AG09309 (cell line): ENCODE measurements at regions not wholly inside any gene's neighbourhood (a gene's known extent, or its start where the extent isn't known, plus 50 kb on each side); places are given as distances from the start of the nearest gene placed in this dataset.
A peak's percentile ranks its signal among the peaks of the same experiment; 100 is the strongest.

Source experiments
- DNase-seq: peaks from one replicate; pipeline ENCODE4 v3.0.0-alpha.2; 2010; ENCODE audit warnings: low read depth
- H3K4me3 ChIP-seq: 2 replicates; pipeline ENCODE4 v1.5.1; 2011; ENCODE audit warnings: mild to moderate bottlenecking, low read depth, low read length, moderate library complexity; ENCODE audit not compliant: control insufficient read depth
- CTCF ChIP-seq: IDR thresholded peaks from 2 replicates; pipeline ENCODE4 v1.5.1; 2011; ENCODE audit warnings: mild to moderate bottlenecking, low read depth, low read length, inconsistent platforms; ENCODE audit not compliant: insufficient read depth, control insufficient read depth; ENCODE audit errors: missing control alignments

- TF ChIP-seq CTCF = no peak
These were observed 82.5 kb upstream of the CAST start for GRCh38 chr5:96579711-96580110.

GRCh38 chr5:96582343-96582742 is 79.8 kb upstream of the CAST start:
- no peak for TF ChIP-seq CTCF
- no peak for DNase-seq
- no peak overlapping the region for H3K4me3 ChIP-seq

More at GRCh38 chr5:96579711-96580110, 82.5 kb upstream of the CAST start:
- DNase-seq = no peak
- no peak overlapping the region for H3K4me3 ChIP-seq

GRCh38 chr5:96584712-96585111 is 77.5 kb upstream of the CAST start:
- no peak for TF ChIP-seq CTCF
- no peak for DNase-seq
- H3K4me3 ChIP-seq = no peak overlapping the region

- TF ChIP-seq CTCF = no peak
- DNase-seq = no peak
- no peak overlapping the region for H3K4me3 ChIP-seq
These were observed 73.6 kb upstream of the CAST start for GRCh38 chr5:96588539-96588938.

GRCh38 chr5:96590796-96591195 is 71.4 kb upstream of the CAST start:
- TF ChIP-seq CTCF = no peak
- no peak overlapping the region for H3K4me3 ChIP-seq
- no peak for DNase-seq

- no peak overlapping the region for H3K4me3 ChIP-seq
- no peak for DNase-seq
- TF ChIP-seq CTCF = peak; percentile 34
These were observed 66.7 kb upstream of the CAST start for GRCh38 chr5:96595300-96596090.
